GM21825 (cell line): ENCODE measurements at regions not wholly inside any gene's neighbourhood (a gene's known extent, or its start where the extent isn't known, plus 50 kb on each side); places are given as distances from the start of the nearest gene placed in this dataset.

Experiments used
- ATAC-seq: cut with Tn5 transposase; IDR thresholded peaks from one replicate; pipeline ENCODE4 v1.9.1; 2021; ENCODE audit warnings: mild to moderate bottlenecking, moderate library complexity; ENCODE audit not compliant: unreplicated experiment

GRCh38 chr11:95337175-95337957 lies 106.4 kb upstream of the SESN3 start:
- peak; percentile 93 for ATAC-seq

GRCh38 chr11:95335989-95336388 lies 105.0 kb upstream of the SESN3 start:
- ATAC-seq: no peak

GRCh38 chr11:95331161-95331560 lies 100.2 kb upstream of the SESN3 start:
- ATAC-seq: no peak

GRCh38 chr11:95330302-95330701 lies 99.3 kb upstream of the SESN3 start:
- no peak for ATAC-seq

- no peak for ATAC-seq
Measured at GRCh38 chr11:95327273-95327948, 96.4 kb upstream of the SESN3 start.

- no peak for ATAC-seq
Measured at GRCh38 chr11:95325777-95326258, 94.8 kb upstream of the SESN3 start.

GRCh38 chr11:95324826-95325225 lies 93.8 kb upstream of the SESN3 start:
- no peak for ATAC-seq

GRCh38 chr11:95322539-95322938 lies 91.5 kb upstream of the SESN3 start:
- no peak for ATAC-seq

- ATAC-seq: no peak
Measured at GRCh38 chr11:95318498-95318897, 87.5 kb upstream of the SESN3 start.

GRCh38 chr11:95308512-95309035 lies 77.6 kb upstream of the SESN3 start:
- no peak for ATAC-seq

GRCh38 chr11:95307286-95307685 lies 76.3 kb upstream of the SESN3 start:
- ATAC-seq: no peak

GRCh38 chr11:95306801-95307200 lies 75.8 kb upstream of the SESN3 start:
- no peak for ATAC-seq

- ATAC-seq: no peak
Measured at GRCh38 chr11:95306123-95306522, 75.1 kb upstream of the SESN3 start.

- no peak for ATAC-seq
Measured at GRCh38 chr11:95305705-95306104, 74.7 kb upstream of the SESN3 start.

- ATAC-seq: no peak
Measured at GRCh38 chr11:95304777-95305176, 73.8 kb upstream of the SESN3 start.

- ATAC-seq: no peak
Measured at GRCh38 chr11:95302211-95302610, 71.2 kb upstream of the SESN3 start.

- no peak for ATAC-seq
Measured at GRCh38 chr11:95301474-95301873, 70.5 kb upstream of the SESN3 start.

- no peak for ATAC-seq
Measured at GRCh38 chr11:95299078-95299679, 68.2 kb upstream of the SESN3 start.

- no peak for ATAC-seq
Measured at GRCh38 chr11:95297680-95298452, 66.9 kb upstream of the SESN3 start.

GRCh38 chr11:95296621-95297025 lies 65.6 kb upstream of the SESN3 start:
- peak; percentile 93 for ATAC-seq

- ATAC-seq: peak; percentile 8
Measured at GRCh38 chr11:95296165-95296564, 65.2 kb upstream of the SESN3 start.
